ENCODE measurements at regions not wholly inside any gene's neighbourhood (a gene's known extent, or its start where the extent isn't known, plus 50 kb on each side); places are given as distances from the start of the nearest gene placed in this dataset.

DNA sequence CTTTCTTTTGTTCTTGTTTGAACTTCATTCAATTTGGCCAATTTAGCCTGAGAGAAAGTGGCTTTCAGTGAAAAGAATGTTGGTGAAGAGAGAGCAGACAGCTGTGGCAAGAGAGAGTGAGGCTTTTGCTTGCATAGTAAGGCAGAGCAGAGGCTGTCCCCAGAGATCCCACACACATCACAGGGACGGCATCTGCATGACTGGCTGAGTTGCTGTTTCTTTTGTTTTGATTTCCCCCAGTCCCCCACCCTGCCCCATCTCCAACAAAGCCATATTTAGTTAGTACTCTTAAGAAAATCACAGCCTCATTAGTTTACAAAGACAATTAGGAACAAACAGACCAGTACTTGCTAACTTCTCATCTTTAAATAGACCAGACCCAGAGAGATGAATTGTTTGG, 363.9 kb upstream of the SEMA6A start:
- TF ChIP-seq EZH2 (IDR thresholded peaks at IDR 0.05; ENCODE audit: low read length) (no peak), CTCF (optimal IDR thresholded peaks at IDR 0.05 in 1 of 3, IDR thresholded peaks at IDR 0.05 in 1 of 3, conservative IDR thresholded peaks at IDR 0.05 in 1 of 3; ENCODE audit: extremely low read depth in 1 of 3, insufficient read depth in 2 of 3, low read length in 3 of 3) (no peak)

All from keratinocyte (primary cell).